ENCODE measurements at regions not wholly inside any gene's neighbourhood (a gene's known extent, or its start where the extent isn't known, plus 50 kb on each side); places are given as distances from the start of the nearest gene placed in this dataset.
"Not testable (repeated sequence)": the region's sequence is repeated elsewhere in the genome, so short reads cannot be mapped to it uniquely, and the experiment has no call there.

GRCh38 chr12:124130691-124131591 is 157.9 kb downstream of the ZNF664 start:
- no peak for DNase-seq

DNA sequence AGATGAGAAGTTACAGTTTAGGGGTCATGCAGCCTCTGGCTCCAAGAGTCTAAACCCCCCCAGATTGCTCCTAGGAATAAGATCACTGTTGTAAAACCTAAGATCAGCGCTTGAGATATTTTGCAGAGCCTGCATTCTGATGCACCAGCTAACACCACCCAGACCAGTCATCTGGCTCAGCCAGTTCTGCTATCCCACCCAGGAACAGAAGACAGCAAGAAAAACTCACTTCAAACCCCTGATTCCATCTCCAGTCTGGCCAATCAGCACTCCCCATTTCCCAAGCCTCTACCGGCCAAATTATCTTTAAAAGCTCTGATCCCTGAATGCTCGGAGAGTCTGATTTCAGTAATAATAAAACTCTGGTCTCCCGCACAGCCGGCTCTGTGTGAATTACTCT is 158.6 kb downstream of the ZNF664 start:
- no peak for DNase-seq

GRCh38 chr12:124132530-124132929 is 159.5 kb downstream of the ZNF664 start:
- DNase-seq = no peak

GRCh38 chr12:124136796-124137195 is 158.1 kb upstream of the RFLNA start:
- no peak for DNase-seq

DNA sequence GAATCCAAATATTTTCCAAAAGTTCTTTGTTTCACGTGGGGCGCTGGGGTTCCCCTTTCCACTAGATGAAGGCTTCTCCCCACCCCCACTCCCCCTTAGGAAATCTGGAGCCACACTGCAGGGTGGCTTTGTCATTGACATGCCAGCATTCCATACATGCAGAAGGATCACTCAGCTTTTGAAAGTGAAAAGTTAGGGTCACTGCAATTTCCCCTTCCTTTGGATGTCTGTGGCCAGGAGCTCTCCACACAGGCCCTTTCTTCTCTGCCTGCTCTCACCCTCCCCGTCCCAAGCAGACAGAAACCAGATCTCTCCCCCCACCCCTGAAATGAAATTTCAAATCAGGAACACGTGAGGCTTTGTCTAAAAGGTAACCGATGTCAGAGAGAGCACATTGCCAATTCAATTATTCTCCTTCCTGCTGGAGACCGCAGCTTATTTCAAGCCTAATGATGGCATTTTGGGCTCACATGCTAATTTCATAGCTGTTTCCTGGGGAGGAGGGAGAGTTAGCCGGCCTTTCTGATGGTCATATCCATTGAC is 153.9 kb upstream of the RFLNA start:
- no peak for DNase-seq

DNA sequence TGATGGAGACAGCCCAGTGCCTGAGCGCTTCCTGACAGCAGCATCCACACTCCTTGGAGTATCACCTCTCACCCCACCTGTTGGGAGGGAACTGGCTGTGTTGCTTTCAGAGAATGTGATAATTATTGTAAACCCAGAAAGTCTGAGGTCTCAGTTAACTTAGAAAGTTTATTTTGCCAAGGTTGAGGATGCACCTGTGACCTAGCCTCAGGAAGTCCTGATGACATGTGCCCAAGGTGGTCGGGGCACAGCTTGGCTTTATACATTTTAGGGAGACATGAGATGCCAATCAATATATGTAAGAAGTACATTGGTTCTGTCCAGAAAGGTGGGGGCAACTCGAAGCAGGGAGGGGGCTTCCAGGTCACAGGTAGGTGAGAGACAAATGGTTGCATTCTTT is 153.3 kb upstream of the RFLNA start:
- DNase-seq = not testable (repeated sequence)

DNA sequence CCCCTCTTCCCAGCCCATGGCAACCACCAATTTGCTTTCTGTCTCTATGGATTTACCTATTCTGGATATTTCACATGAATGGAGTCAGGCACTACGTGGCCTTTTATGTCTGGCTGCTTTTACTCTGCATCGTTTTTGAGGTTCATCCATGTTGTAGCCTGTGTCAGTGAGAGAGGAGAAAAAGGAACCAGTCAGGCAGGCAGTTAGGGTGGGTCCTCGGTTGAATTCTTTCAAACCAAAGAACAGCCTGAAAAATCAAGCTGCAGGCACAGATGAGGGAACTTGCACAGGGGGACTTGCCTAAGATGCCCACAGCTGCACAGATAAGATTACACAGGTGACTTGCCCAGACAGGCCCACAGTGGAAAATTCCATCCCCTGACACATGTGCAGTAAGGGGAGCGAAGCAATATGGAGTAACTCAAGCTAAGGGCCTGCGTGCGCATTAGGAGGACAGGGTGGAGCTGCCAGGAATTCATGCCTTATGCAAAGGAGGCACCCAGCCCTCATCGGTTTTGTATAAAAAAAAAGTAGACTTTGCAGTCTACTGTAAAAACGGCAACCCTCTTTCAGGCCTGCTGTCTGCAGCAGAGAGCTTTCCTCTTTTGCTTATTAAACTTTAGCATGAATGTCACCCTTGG is 152.4 kb upstream of the RFLNA start:
- DNase-seq = no peak

DNA sequence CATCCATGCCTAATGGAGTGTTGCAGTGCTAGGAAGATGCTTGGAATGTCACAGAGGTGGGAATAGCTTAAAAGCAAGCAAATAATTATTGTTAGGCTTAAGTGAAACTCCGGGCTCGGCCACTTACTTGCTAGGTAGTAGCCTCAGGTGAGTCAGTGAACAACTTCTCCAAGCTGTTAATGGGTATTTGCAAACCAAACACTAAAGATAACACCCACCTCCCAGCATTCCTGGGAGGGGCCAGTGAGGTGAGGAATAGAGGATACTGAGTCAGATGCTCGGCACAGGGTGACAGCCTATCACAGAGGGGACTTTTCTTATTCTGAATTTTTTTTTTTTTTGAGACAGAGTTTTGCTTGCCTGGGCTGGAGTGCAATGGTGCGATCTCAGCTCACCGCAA is 151.2 kb upstream of the RFLNA start:
- no peak for DNase-seq

- DNase-seq = no peak
Observed at GRCh38 chr12:124144531-124145194, 150.2 kb upstream of the RFLNA start.

- no peak for DNase-seq
Observed at GRCh38 chr12:124147027-124147426, 147.9 kb upstream of the RFLNA start.

- DNase-seq = no peak
Observed at GRCh38 chr12:124147575-124147974, 147.3 kb upstream of the RFLNA start.

- no peak for DNase-seq
Observed at GRCh38 chr12:124148481-124149273, 146.2 kb upstream of the RFLNA start.

GRCh38 chr12:124149287-124149686 is 145.6 kb upstream of the RFLNA start:
- no peak for DNase-seq

DNA sequence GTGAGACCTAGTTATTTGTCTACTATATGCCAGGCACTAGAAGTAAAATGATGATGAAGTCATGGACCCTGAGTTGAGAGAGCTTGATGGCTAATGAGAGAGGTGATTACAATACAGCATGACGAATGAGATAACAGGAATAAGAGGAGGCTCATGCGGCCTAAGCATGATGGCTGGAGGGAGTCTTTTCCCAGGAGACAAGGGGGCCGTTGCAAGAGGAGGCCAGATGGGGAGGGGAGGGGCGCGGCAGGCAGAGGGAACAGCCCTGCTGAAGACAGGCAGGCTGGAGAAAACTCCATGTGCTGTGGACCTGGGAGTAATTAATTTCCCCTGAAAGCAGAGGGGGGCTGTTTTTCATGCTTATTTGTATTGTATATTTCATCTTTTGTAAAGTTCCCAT is 144.7 kb upstream of the RFLNA start:
- no peak for DNase-seq

- DNase-seq = no peak
Observed at GRCh38 chr12:124151583-124151982, 143.3 kb upstream of the RFLNA start.

DNA sequence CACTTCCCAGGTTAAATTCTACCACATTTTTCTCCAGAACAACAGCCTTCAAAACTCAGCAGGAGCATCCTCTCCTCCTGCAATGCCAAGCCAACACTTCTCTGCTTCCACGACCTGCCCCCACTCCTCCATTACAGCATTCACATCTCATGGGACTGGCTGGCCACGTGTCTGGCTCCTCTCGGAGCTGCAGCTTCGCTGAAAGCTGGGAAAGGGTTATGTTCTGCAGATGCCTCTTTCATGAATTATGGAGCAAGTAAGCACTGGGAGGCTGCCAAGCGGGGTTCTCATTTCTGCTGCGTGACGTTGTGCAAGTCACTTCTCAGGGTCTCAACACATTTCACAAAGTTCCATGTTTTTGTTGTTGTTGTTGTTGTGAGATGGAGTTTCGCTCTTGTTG is 142.2 kb upstream of the RFLNA start:
- DNase-seq = no peak

GRCh38 chr12:124153392-124153791 is 141.5 kb upstream of the RFLNA start:
- DNase-seq = no peak

- no peak for DNase-seq
Observed at GRCh38 chr12:124157406-124157805, 137.5 kb upstream of the RFLNA start.

- no peak for DNase-seq
Observed at GRCh38 chr12:124159655-124160054, 135.2 kb upstream of the RFLNA start.

- no peak for DNase-seq
Observed at GRCh38 chr12:124160097-124160756, 134.7 kb upstream of the RFLNA start.

- not testable (repeated sequence) for DNase-seq
Observed at GRCh38 chr12:124161402-124161801, 133.5 kb upstream of the RFLNA start.
